H1 (cell line): ENCODE measurements at regions not wholly inside any gene's neighbourhood (a gene's known extent, or its start where the extent isn't known, plus 50 kb on each side); places are given as distances from the start of the nearest gene placed in this dataset.

Experiments used
- CTCF ChIA-PET: fragments of 300-600 bp; sonication (Branson Sonifier 250); formaldehyde crosslinking; loops from one replicate; lab custom pipeline; 2021; ENCODE audit not compliant: partially characterized antibody; lab: Charles Lee
- POLR2A ChIA-PET: fragments of 300-600 bp; sonication (Branson Sonifier 250); formaldehyde crosslinking; loops from one replicate; lab custom pipeline; 2021; ENCODE audit warnings: inconsistent platforms; ENCODE audit not compliant: partially characterized antibody; lab: Charles Lee
- DNase-seq, 2 experiments: peaks; one replicate each; pipeline versions ENCODE4 v3.0.0 to v3.0.0-alpha.2; 2010 to 2022; ENCODE audit warnings: low spot score in 2 of 2, low read depth in 1 of 2, mixed read lengths in 1 of 2
- FAIRE-seq: peaks from 2 replicates; lab custom pipeline; 2011; peaks lifted over from hg19 to GRCh38; lab: Jason Lieb, UNC
- H2AFZ ChIP-seq: 2 replicates; pipeline ENCODE4 v1.8.1; 2012; ENCODE audit warnings: low read length, inconsistent platforms
- H2AK5ac ChIP-seq: 2 replicates; pipeline ENCODE4 v1.6.1; 2013; ENCODE audit warnings: low read depth, low read length
- H2BK120ac ChIP-seq: replicated peaks from 2 replicates; pipeline ENCODE3; 2013; ENCODE audit warnings: low read depth, low read length, inconsistent platforms
- H2BK12ac ChIP-seq: 2 replicates; pipeline ENCODE4 v1.6.1; 2013; ENCODE audit warnings: low read depth, low read length
- H2BK15ac ChIP-seq: 2 replicates; pipeline ENCODE4 v1.6.1; 2013; ENCODE audit warnings: low read length
- H2BK20ac ChIP-seq: 2 replicates; pipeline ENCODE4 v1.6.1; 2013; ENCODE audit warnings: low read length
- H2BK5ac ChIP-seq: 2 replicates; pipeline ENCODE4 v1.6.1; 2013; ENCODE audit warnings: low read depth, low read length
- H3K14ac ChIP-seq: 2 replicates; pipeline ENCODE4 v1.6.1; 2013; ENCODE audit warnings: inconsistent platforms; ENCODE audit not compliant: insufficient read length
- H3K18ac ChIP-seq: 2 replicates; pipeline ENCODE4 v1.6.1; 2013; ENCODE audit warnings: low read length; ENCODE audit errors: extremely low read depth
- H3K23ac ChIP-seq: 2 replicates; pipeline ENCODE4 v1.6.1; 2013; ENCODE audit warnings: inconsistent platforms; ENCODE audit not compliant: insufficient read length
- H3K23me2 ChIP-seq: 2 replicates; pipeline ENCODE4 v1.6.1; 2013; ENCODE audit warnings: low read depth, low read length
- H3K27ac ChIP-seq: 2 replicates; pipeline ENCODE4 v1.6.1; 2011; ENCODE audit warnings: low read depth, low read length, inconsistent platforms
- H3K27me3 ChIP-seq, 4 experiments: replicated peaks in 1 of 4; 1 replicate in 1 of 4; 2 replicates in 3 of 4; pipeline versions ENCODE4 v1.6.1 to v1.8.1; 2011 to 2013; ENCODE audit warnings: low read length in 3 of 4, mild to moderate bottlenecking in 3 of 4, inconsistent platforms in 2 of 4, mixed read lengths in 2 of 4, moderate library complexity in 1 of 4; ENCODE audit not compliant: control insufficient read depth in 3 of 4, insufficient read depth in 3 of 4; ENCODE audit errors: extremely low read depth in 1 of 4
- H3K36me3 ChIP-seq, 4 experiments: 2 replicates each; pipeline versions ENCODE4 v1.6.1 to v1.8.1; 2011 to 2013; ENCODE audit warnings: mild to moderate bottlenecking in 4 of 4, low read length in 3 of 4, moderate library complexity in 2 of 4, control low read depth in 1 of 4, inconsistent platforms in 1 of 4; ENCODE audit not compliant: insufficient read depth in 4 of 4, control insufficient read depth in 2 of 4
- H3K4ac ChIP-seq: replicated peaks from 2 replicates; pipeline ENCODE3; 2013; ENCODE audit warnings: low read length, low read depth, mixed read lengths, inconsistent platforms; ENCODE audit not compliant: insufficient read length
- H3K4me1 ChIP-seq, 4 experiments: replicated peaks in 1 of 4; 1 replicate in 1 of 4; 2 replicates in 3 of 4; pipeline versions ENCODE4 v1.6.1 to v1.8.1; 2011 to 2013; ENCODE audit warnings: low read length in 3 of 4, inconsistent platforms in 2 of 4, mixed read lengths in 1 of 4; ENCODE audit not compliant: insufficient read depth in 4 of 4, control insufficient read depth in 3 of 4
- H3K4me2 ChIP-seq, 2 experiments: 2 replicates each; pipeline versions ENCODE4 v1.6.1 to v1.8.1; 2011 to 2013; ENCODE audit warnings: low read depth in 2 of 2, low read length in 2 of 2, control low read depth in 1 of 2, inconsistent platforms in 1 of 2, mild to moderate bottlenecking in 1 of 2; ENCODE audit not compliant: insufficient read depth in 1 of 2
- H3K4me3 ChIP-seq, 4 experiments: fragments of 200-600, 300-600 bp in 1 of 4; sonication (generic), shearing (Covaris generic), sonication (Bioruptor Twin) in 1 of 4; 2 replicates each; pipeline versions ENCODE4 v1.5.1 to v1.8.1; 2011 to 2016; ENCODE audit warnings: low read length in 4 of 4, low read depth in 3 of 4, control low read depth in 2 of 4, inconsistent platforms in 2 of 4, mild to moderate bottlenecking in 2 of 4, mixed read lengths in 1 of 4, moderate library complexity in 1 of 4; ENCODE audit not compliant: insufficient read depth in 2 of 4; ENCODE audit errors: extremely low read depth in 1 of 4
- H3K56ac ChIP-seq: replicated peaks from 2 replicates; pipeline ENCODE3; 2013; ENCODE audit warnings: low read depth, mild to moderate bottlenecking, mixed read lengths, low read length, inconsistent platforms; ENCODE audit not compliant: insufficient read length
- H3K79me1 ChIP-seq: 2 replicates; pipeline ENCODE4 v1.6.1; 2013; ENCODE audit warnings: low read depth, low read length, control low read depth
- H3K79me2 ChIP-seq, 2 experiments: 2 replicates each; pipeline versions ENCODE4 v1.6.1 to v1.8.1; 2012 to 2013; ENCODE audit warnings: low read length in 2 of 2, mild to moderate bottlenecking in 2 of 2, inconsistent platforms in 1 of 2; ENCODE audit not compliant: insufficient read depth in 2 of 2, control insufficient read depth in 1 of 2
- H3K9ac ChIP-seq, 4 experiments: replicated peaks in 1 of 4; 1 replicate in 1 of 4; 2 replicates in 3 of 4; pipeline versions ENCODE4 v1.6.1 to v1.8.1; 2011 to 2013; ENCODE audit warnings: low read depth in 3 of 4, low read length in 3 of 4, control low read depth in 2 of 4, mild to moderate bottlenecking in 2 of 4, moderate library complexity in 2 of 4, inconsistent platforms in 1 of 4; ENCODE audit errors: extremely low read depth in 1 of 4
- H3K9me3 ChIP-seq, 2 experiments: 2 replicates each; pipeline versions ENCODE4 v1.6.1 to v1.8.1; 2012 to 2013; ENCODE audit warnings: mild to moderate bottlenecking in 2 of 2, moderate library complexity in 2 of 2, control low read depth in 1 of 2, inconsistent platforms in 1 of 2, low read depth in 1 of 2, low read length in 1 of 2, mixed read lengths in 1 of 2; ENCODE audit not compliant: insufficient read depth in 2 of 2
- H4K20me1 ChIP-seq, 2 experiments: replicated peaks in 1 of 2; 2 replicates each; pipeline versions ENCODE3 to v1.8.1; 2011 to 2013; ENCODE audit warnings: inconsistent platforms in 2 of 2, low read length in 2 of 2, mild to moderate bottlenecking in 1 of 2; ENCODE audit not compliant: insufficient read depth in 2 of 2, control insufficient read depth in 1 of 2
- H4K5ac ChIP-seq: 2 replicates; pipeline ENCODE4 v1.6.1; 2013; ENCODE audit warnings: low read length, low read depth, mixed read lengths, inconsistent platforms; ENCODE audit not compliant: insufficient read length
- H4K8ac ChIP-seq: 2 replicates; pipeline ENCODE4 v1.8.0; 2013; ENCODE audit warnings: mild to moderate bottlenecking, moderate library complexity, low read length, inconsistent platforms; ENCODE audit not compliant: insufficient read depth; ENCODE audit errors: extremely low read depth
- H4K91ac ChIP-seq: replicated peaks from 2 replicates; pipeline ENCODE3; 2013; ENCODE audit warnings: low read length, mixed read lengths, inconsistent platforms; ENCODE audit not compliant: insufficient read length
- CREB1 ChIP-seq: IDR thresholded peaks from 2 replicates; pipeline ENCODE4 v1.6.1; 2012; ENCODE audit warnings: inconsistent platforms
- CTBP2 ChIP-seq: IDR thresholded peaks from 2 replicates; pipeline ENCODE4 v1.7.0; 2011; ENCODE audit warnings: borderline replicate concordance, mild to moderate bottlenecking, moderate library complexity, mixed read lengths, low read length; ENCODE audit not compliant: insufficient read depth, insufficient read length
- CTCF ChIP-seq, 3 experiments: IDR thresholded peaks; 1 replicate in 2 of 3; 2 replicates in 1 of 3; pipeline versions ENCODE4 v1.5.1 to v1.6.1; 2011; ENCODE audit warnings: low read length in 3 of 3, mild to moderate bottlenecking in 3 of 3, inconsistent platforms in 2 of 3, low read depth in 1 of 3, moderate library complexity in 1 of 3; ENCODE audit not compliant: insufficient read depth in 1 of 3; ENCODE audit errors: control extremely low read depth in 1 of 3
- EGR1 ChIP-seq: IDR thresholded peaks from 2 replicates; pipeline ENCODE4 v1.6.1; 2011; ENCODE audit warnings: low read depth, low read length, borderline replicate concordance
- EP300 ChIP-seq, 2 experiments: IDR thresholded peaks; 1 replicate in 1 of 2; 2 replicates in 1 of 2; pipeline ENCODE4 v1.6.1; 2011 to 2012; ENCODE audit warnings: low read depth in 2 of 2, low read length in 2 of 2, mild to moderate bottlenecking in 2 of 2, borderline replicate concordance in 1 of 2, inconsistent platforms in 1 of 2, moderate library complexity in 1 of 2
- RBBP5 ChIP-seq: IDR thresholded peaks from 2 replicates; pipeline ENCODE4 v1.7.1; 2012; ENCODE audit warnings: low read depth, mild to moderate bottlenecking, inconsistent platforms, low read length, moderate library complexity, borderline replicate concordance
- SAP30 ChIP-seq: fragments of 300-600 bp; sonication (generic); IDR thresholded peaks from 2 replicates; pipeline ENCODE4 v1.7.1; 2012; ENCODE audit warnings: low read length, moderate library complexity, mild to moderate bottlenecking, inconsistent platforms; ENCODE audit not compliant: insufficient read depth, insufficient replicate concordance
- SUZ12 ChIP-seq: fragments of 200-600 bp; sonication (generic); IDR thresholded peaks from 2 replicates; pipeline ENCODE4 v1.6.1; 2012; ENCODE audit warnings: mild to moderate bottlenecking, inconsistent platforms, low read length, moderate library complexity, mixed read lengths
- TAF7 ChIP-seq: optimal IDR thresholded peaks from 2 replicates; pipeline ENCODE3; 2011; ENCODE audit warnings: low read depth, mild to moderate bottlenecking, inconsistent platforms, low read length, moderate library complexity, borderline replicate concordance
- YY1 ChIP-seq: IDR thresholded peaks from 2 replicates; pipeline ENCODE4 v1.6.1; 2011; ENCODE audit warnings: low read depth, mild to moderate bottlenecking, low read length
- WGBS, 2 experiments: shearing (Covaris generic) in 1 of 2; methylation state at CpG; one replicate each; pipeline versions ENCODE4 v1.1.6 to v1.1.7; 2013 to 2015; ENCODE audit warnings: low lambda C conversion rate in 2 of 2, mixed read lengths in 2 of 2, inconsistent platforms in 1 of 2, low coverage in 1 of 2, missing lambda C conversion rate in 1 of 2; ENCODE audit not compliant: insufficient replicate concordance in 2 of 2, insufficient coverage in 1 of 2, insufficient read length in 1 of 2; ENCODE audit errors: extremely low coverage in 1 of 2, missing lambda C conversion rate in 1 of 2; 5-methylcytosine and 5-hydroxymethylcytosine counted together

DNA sequence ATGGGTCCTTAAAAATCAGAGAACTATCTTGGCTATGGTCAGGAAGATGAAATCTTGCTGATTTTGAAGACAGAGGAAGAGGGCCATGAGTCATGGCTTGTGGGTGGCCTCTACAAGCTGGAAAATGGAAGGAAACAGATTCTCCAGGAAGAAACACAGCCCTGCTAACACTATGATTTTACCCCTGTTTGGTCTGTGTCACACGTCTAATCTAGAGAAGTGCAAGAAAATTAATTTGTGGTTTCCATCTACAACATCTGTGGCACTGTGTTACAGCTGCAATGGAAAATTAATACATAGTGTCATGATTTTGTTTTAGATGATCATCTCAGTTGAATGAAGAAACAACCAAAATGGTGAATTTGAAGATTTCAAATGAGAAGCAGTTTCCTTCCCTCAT is 288.7 kb upstream of the NRIP1 start (continued):
- no peak for TF ChIP-seq CTBP2

- Histone ChIP-seq H3K4me3 (no peak overlapping the region), H3K9me3 (no peaks in the 10 kb centered on the region), H3K23ac (no peak overlapping the region), H2BK120ac (no peak overlapping the region), H2BK15ac (no peak overlapping the region), H3K4me1 (no peaks in the 10 kb centered on the region), H4K91ac (no peak overlapping the region), H3K36me3 (no peaks in the 10 kb centered on the region), H3K4ac (no peak overlapping the region), H3K27ac (no peak overlapping the region), H4K5ac (no peak overlapping the region), H3K18ac (no peak overlapping the region), H2BK12ac (no peak overlapping the region), H3K79me1 (no peaks in the 10 kb centered on the region), H3K14ac (no peak overlapping the region), H3K56ac (no peak overlapping the region), H3K23me2 (no peaks in the 10 kb centered on the region), H3K4me2 (no peak overlapping the region), H3K79me2 (no peaks in the 10 kb centered on the region), H3K27me3 (no peaks in the 10 kb centered on the region), H4K20me1 (no peaks in the 10 kb centered on the region), H2BK20ac (no peak overlapping the region), H3K9ac (no peak overlapping the region), H2AK5ac (no peak overlapping the region), H4K8ac (no peak overlapping the region), H2AFZ (0 out of 2 replicates have a peak overlapping the region, but pooled peaks have one; percentile 18), H2BK5ac (no peak overlapping the region)
- ChIA-PET CTCF (no interaction called here), POLR2A (no interaction called here)
- DNase-seq = no peak
- FAIRE-seq = no peak
- 83% methylated on average over 3 of the region's 3 CpGs; no CpG with 5 or more reads in 1 of the 2 experiments for WGBS, 2 experiments
- no peak for TF ChIP-seq TAF7
- TF ChIP-seq CREB1 = no peak
- no peak for TF ChIP-seq CTCF (IDR thresholded peaks at IDR 0.05; ENCODE audit: control extremely low read depth in 1 of 3, insufficient read depth in 1 of 3, low read depth in 1 of 3, low read length in 3 of 3)
- TF ChIP-seq SAP30 = no peak
- TF ChIP-seq SUZ12 = no peak
- TF ChIP-seq EGR1 = no peak
- TF ChIP-seq YY1 = no peak
- no peak for TF ChIP-seq RBBP5
- no peak for TF ChIP-seq EP300 (IDR thresholded peaks at IDR 0.05; ENCODE audit: borderline replicate concordance in 1 of 2, low read depth in 2 of 2, low read length in 2 of 2)
Measured at GRCh38 chr21:15354516-15354915, 289.7 kb upstream of the NRIP1 start.
